Gastroesophageal sphincter (tissue), 4 donors: ENCODE measurements at regions not wholly inside any gene's neighbourhood (a gene's known extent, or its start where the extent isn't known, plus 50 kb on each side); places are given as distances from the start of the nearest gene placed in this dataset.

Source experiments
- ATAC-seq: fragments of 150-250 bp; one replicate; pipeline ENCODE4 v1.9.1; 2016; ENCODE audit warnings: mild to moderate bottlenecking, moderate library complexity
- H3K27ac ChIP-seq, 4 donors: fragments of 200-600 bp; sonication (generic) in 3 of 4; 1 replicate in 3 of 4; 2 replicates in 1 of 4; pipeline ENCODE4 v1.5.1; 2016 to 2019
- H3K27me3 ChIP-seq: fragments of 200-600 bp; sonication (generic); one replicate; pipeline ENCODE4 v1.5.1; 2019
- H3K36me3 ChIP-seq, 2 donors: fragments of 200-600 bp; sonication (generic); one replicate each; pipeline ENCODE4 v1.5.1; 2019; ENCODE audit warnings: control low read depth in 1 of 2
- H3K4me1 ChIP-seq, 3 donors: fragments of 200-600 bp; sonication (generic); 1 replicate in 2 of 3; 2 replicates in 1 of 3; pipeline ENCODE4 v1.5.1; 2016 to 2019; ENCODE audit warnings: control low read depth in 2 of 3
- H3K4me3 ChIP-seq, 2 donors: fragments of 200-600 bp; sonication (generic); one replicate each; pipeline ENCODE4 v1.5.1; 2019; ENCODE audit warnings: mild to moderate bottlenecking in 1 of 2, moderate library complexity in 1 of 2
- H3K9me3 ChIP-seq, 3 donors: fragments of 200-600 bp; sonication (generic); one replicate each; pipeline ENCODE4 v1.5.1; 2017 to 2019; ENCODE audit warnings: control low read depth in 2 of 3
- EP300 ChIP-seq: sonication (generic); formaldehyde crosslinking; IDR thresholded peaks from one replicate; pipeline ENCODE4 v1.6.1; 2017; ENCODE audit warnings: antibody characterized with exemption, mild to moderate bottlenecking
- POLR2A ChIP-seq, 2 donors: fragments of 450-650 bp; IDR thresholded peaks; one replicate each; pipeline ENCODE4 v1.6.1; 2017; ENCODE audit warnings: antibody characterized with exemption in 2 of 2, mild to moderate bottlenecking in 2 of 2, moderate library complexity in 1 of 2
- POLR2AphosphoS5 ChIP-seq: sonication (generic); formaldehyde crosslinking; IDR thresholded peaks from one replicate; pipeline ENCODE4 v1.6.1; 2017; ENCODE audit warnings: antibody characterized with exemption
- WGBS, 2 donors: methylation state at CpG; one replicate each; pipeline ENCODE4 v1.1.5; 2018; ENCODE audit warnings: low coverage in 1 of 2; 5-methylcytosine and 5-hydroxymethylcytosine counted together
- TF ChIP-seq, protein P1 (sequence below), 4 experiments: fragments of 200-600 bp in 2 of 4; fragments of 450-650 bp in 2 of 4; sonication (generic) in 1 of 4; IDR thresholded peaks; one replicate each; pipeline ENCODE4 v1.5.1; 2017 to 2019; ENCODE audit warnings: antibody characterized with exemption in 4 of 4, mild to moderate bottlenecking in 2 of 4, moderate library complexity in 2 of 4

DNA sequence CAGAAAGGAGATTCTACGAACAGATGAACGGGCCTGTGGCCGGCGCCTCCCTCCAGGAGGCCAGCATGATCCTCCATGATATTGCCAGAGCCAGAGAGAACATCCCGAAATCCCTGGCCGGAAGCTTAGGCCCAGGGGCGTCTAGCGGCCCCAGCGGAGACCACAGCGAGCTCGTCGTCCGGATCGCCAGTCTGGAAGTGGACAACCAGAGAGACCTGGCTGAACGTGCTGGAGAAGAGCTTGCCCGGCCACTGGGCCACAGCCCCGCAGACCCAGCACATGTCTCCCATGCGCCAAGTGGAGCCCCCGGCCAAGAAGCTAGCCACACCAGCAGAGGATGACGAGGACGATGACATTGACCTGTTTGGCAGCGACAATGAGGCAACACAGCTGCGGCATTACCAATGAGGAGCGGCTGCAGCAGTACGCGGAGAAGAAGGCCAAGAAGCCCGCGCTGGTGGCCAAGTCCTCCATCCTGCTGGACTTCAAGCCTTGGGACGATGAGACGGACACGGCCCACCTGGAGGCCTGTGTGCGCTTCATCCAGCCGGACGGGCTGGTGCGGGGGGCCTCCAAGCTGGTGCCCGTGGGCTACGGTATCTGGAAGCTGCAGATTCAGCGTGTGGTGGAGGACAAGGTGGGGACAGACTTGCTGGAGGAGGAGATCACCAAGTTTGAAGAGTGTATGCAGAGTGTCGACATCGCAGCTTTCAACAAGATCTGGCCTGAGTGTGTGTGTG, 78.8 kb upstream of the FRY start:
- ATAC-seq: no peak
- Histone ChIP-seq H3K4me1 (no peaks in the 10 kb centered on the region), H3K4me3 (no peak overlapping the region), H3K27me3 (no peaks in the 10 kb centered on the region), H3K27ac (no peak overlapping the region), H3K9me3 (peaks cover 0 to under 1% (median 0%) of the 10 kb centered on the region in 3 donors), H3K36me3 (peaks cover 0 to 11% of the 10 kb centered on the region in 2 donors)
- 94 to 95% methylated on average over 7 to 10 of the region's 40 CpGs for WGBS, 2 donors
- TF ChIP-seq POLR2AphosphoS5: no peak
- TF ChIP-seq EP300: no peak
- TF ChIP-seq POLR2A (IDR thresholded peaks at IDR 0.05): no peak
- TF ChIP-seq, protein P1, sequence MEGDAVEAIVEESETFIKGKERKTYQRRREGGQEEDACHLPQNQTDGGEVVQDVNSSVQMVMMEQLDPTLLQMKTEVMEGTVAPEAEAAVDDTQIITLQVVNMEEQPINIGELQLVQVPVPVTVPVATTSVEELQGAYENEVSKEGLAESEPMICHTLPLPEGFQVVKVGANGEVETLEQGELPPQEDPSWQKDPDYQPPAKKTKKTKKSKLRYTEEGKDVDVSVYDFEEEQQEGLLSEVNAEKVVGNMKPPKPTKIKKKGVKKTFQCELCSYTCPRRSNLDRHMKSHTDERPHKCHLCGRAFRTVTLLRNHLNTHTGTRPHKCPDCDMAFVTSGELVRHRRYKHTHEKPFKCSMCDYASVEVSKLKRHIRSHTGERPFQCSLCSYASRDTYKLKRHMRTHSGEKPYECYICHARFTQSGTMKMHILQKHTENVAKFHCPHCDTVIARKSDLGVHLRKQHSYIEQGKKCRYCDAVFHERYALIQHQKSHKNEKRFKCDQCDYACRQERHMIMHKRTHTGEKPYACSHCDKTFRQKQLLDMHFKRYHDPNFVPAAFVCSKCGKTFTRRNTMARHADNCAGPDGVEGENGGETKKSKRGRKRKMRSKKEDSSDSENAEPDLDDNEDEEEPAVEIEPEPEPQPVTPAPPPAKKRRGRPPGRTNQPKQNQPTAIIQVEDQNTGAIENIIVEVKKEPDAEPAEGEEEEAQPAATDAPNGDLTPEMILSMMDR (IDR thresholded peaks at IDR 0.05): no peak

DNA sequence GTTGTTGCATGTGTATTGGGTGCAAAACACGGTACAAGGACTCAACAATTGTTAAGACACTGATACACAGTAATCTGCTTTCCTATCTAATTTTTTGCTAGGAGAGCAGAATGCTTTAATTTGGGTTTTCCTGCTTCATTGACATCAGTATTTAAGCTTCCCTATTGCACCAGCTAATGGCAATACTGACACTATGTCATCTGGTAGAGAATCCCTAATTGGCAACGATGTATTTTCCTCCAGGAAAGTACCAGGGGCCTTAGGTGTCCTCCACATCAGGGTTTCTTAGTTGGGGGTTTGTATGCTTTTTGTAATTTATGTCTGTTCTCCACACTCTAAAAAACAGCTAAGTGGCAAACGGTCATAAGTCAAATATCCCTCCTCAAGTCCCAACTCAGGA, 76.5 kb upstream of the FRY start:
- WGBS, 2 donors: 90 to 98% methylated on average over 3 of the region's 3 CpGs
- Histone ChIP-seq H3K27me3 (no peaks in the 10 kb centered on the region), H3K27ac (no peak overlapping the region), H3K36me3 (peaks cover 0 to 11% of the 10 kb centered on the region in 2 donors), H3K4me1 (no peaks in the 10 kb centered on the region), H3K4me3 (no peak overlapping the region), H3K9me3 (peaks cover 0 to 4% (median 0%) of the 10 kb centered on the region in 3 donors)
- ATAC-seq: no peak
- TF ChIP-seq POLR2AphosphoS5 (no peak), POLR2A (IDR thresholded peaks at IDR 0.05) (no peak), EP300 (no peak)
- TF ChIP-seq, protein P1 (IDR thresholded peaks at IDR 0.05): no peak

DNA sequence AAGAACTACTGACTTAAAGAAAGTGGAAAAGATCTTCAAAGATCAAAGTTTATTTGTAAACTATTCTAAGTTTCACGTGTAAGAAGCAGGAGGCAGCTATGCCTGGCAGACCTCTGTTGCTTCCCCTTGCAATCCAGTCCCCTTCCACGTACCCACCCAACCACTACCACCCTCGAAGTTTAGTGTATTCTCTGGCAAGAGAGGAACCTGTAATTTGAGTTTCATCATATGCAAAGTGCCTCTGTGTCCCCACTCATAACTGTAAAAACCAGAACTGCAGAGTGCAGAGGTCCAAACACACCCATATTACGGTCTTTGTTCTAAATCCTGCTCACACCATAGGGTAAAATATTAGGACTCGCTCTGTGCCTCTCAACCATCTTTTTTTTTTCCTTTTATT, 75.8 kb upstream of the FRY start:
- peaks cover 0 to 11% of the 10 kb centered on the region in 2 donors for H3K36me3 ChIP-seq
- H3K4me1 ChIP-seq: no peaks in the 10 kb centered on the region
- peaks cover 0 to 4% (median 0%) of the 10 kb centered on the region in 3 donors for H3K9me3 ChIP-seq
- no peak overlapping the region for H3K27ac ChIP-seq
- ATAC-seq: no peak
- TF ChIP-seq POLR2AphosphoS5 (no peak), EP300 (no peak), POLR2A (IDR thresholded peaks at IDR 0.05) (no peak)
- TF ChIP-seq, protein P1 (IDR thresholded peaks at IDR 0.05): no peak
- 84 to 88% methylated on average over 5 of the region's 5 CpGs for WGBS, 2 donors
- H3K4me3 ChIP-seq: no peak overlapping the region
- H3K27me3 ChIP-seq: no peaks in the 10 kb centered on the region

DNA sequence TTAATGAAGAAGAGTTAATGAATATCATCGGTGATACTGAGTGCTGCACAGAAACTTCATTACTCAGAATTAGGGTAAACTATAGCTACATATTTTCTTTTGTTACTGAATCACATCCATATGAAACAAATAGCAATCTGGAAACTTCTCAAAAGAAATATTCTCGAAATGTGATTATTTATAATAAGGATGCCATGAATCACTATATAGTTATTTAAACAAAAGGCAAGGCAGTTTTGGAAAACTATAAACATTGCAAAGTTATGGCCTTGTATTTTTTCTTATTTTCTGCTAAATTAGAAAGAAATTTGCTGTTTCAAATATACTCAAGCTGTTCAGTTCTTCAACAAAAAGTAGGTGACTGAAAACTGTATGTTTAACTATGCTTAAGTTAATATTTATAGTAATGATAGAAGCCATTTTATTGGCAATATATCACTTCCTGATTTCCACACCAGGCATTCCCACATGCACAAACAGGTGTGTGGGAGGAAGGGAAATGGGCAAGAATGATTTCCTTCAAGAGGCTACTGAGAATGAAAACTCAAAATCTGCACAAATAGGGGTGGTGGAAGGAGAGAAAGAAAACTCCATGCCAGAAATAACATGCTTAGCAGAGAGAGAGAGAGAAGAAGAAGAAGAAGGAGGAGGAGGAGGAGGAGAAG, 74.5 kb upstream of the FRY start:
- H3K27me3 ChIP-seq: no peaks in the 10 kb centered on the region
- TF ChIP-seq EP300 (no peak), POLR2A (IDR thresholded peaks at IDR 0.05) (no peak), POLR2AphosphoS5 (no peak)
- TF ChIP-seq, protein P1 (IDR thresholded peaks at IDR 0.05): no peak
- no peak overlapping the region for H3K4me3 ChIP-seq
- no peak for ATAC-seq
- H3K36me3 ChIP-seq: peaks cover 0 to 8% of the 10 kb centered on the region in 2 donors
- H3K4me1 ChIP-seq: no peaks in the 10 kb centered on the region
- no peak overlapping the region for H3K27ac ChIP-seq
- peaks cover 0 to 4% (median 0%) of the 10 kb centered on the region in 3 donors for H3K9me3 ChIP-seq
- WGBS, 2 donors: 28 to 48% methylated on average over 2 of the region's 2 CpGs
